ENCODE measurements at regions not wholly inside any gene's neighbourhood (a gene's known extent, or its start where the extent isn't known, plus 50 kb on each side); places are given as distances from the start of the nearest gene placed in this dataset.
"Not testable (repeated sequence)": the region's sequence is repeated elsewhere in the genome, so short reads cannot be mapped to it uniquely, and the experiment has no call there.

GRCh38 chr21:27887808-27888455 lies 921.0 kb upstream of the ADAMTS5 start:
- not testable (repeated sequence) for H3K4me1 ChIP-seq (ENCODE audit: insufficient read depth, low read length); H3K27ac ChIP-seq (ENCODE audit: low read depth, low read length); H3K4me3 ChIP-seq (ENCODE audit: low read length); H3K36me3 ChIP-seq (ENCODE audit: insufficient read depth, low read length); H3K27me3 ChIP-seq (ENCODE audit: insufficient read depth, low read length); H3K9ac ChIP-seq (ENCODE audit: low read depth, low read length); H3K9me3 ChIP-seq (ENCODE audit: insufficient read depth, low read depth, low read length)
- WGBS: no CpG with 5 or more reads among the region's 1 CpG

- Histone ChIP-seq H3K4me3 (ENCODE audit: low read length) (no peak overlapping the region), H3K4me1 (ENCODE audit: insufficient read depth, low read length) (no peaks in the 10 kb centered on the region), H3K27ac (ENCODE audit: low read depth, low read length) (no peak overlapping the region), H3K36me3 (ENCODE audit: insufficient read depth, low read length) (no peaks in the 10 kb centered on the region), H3K27me3 (ENCODE audit: insufficient read depth, low read length) (no peaks in the 10 kb centered on the region), H3K9me3 (ENCODE audit: insufficient read depth, low read depth, low read length) (no peaks in the 10 kb centered on the region), H3K9ac (ENCODE audit: low read depth, low read length) (no peak overlapping the region)
- 98% methylated on average over 31 of the region's 31 CpGs for WGBS
These were observed 918.4 kb upstream of the ADAMTS5 start for GRCh38 chr21:27885296-27885711.

GRCh38 chr21:27881331-27881730 lies 914.4 kb upstream of the ADAMTS5 start:
- H3K4me1 ChIP-seq (ENCODE audit: insufficient read depth, low read length); H3K27ac ChIP-seq (ENCODE audit: low read depth, low read length); H3K9ac ChIP-seq (ENCODE audit: low read depth, low read length); H3K36me3 ChIP-seq (ENCODE audit: insufficient read depth, low read length); H3K27me3 ChIP-seq (ENCODE audit: insufficient read depth, low read length); H3K9me3 ChIP-seq (ENCODE audit: insufficient read depth, low read depth, low read length); H3K4me3 ChIP-seq (ENCODE audit: low read length): not testable (repeated sequence)
- WGBS: 95% methylated on average over 3 of the region's 3 CpGs

GRCh38 chr21:27872411-27872810 lies 905.5 kb upstream of the ADAMTS5 start:
- 94% methylated on average over 2 of the region's 2 CpGs for WGBS
- peaks cover 14% of the 10 kb centered on the region; the same call in 1 of the 2 replicates for H3K9me3 ChIP-seq (ENCODE audit: insufficient read depth, low read depth, low read length)
- H3K9ac ChIP-seq (ENCODE audit: low read depth, low read length); H3K4me3 ChIP-seq (ENCODE audit: low read length); H3K27ac ChIP-seq (ENCODE audit: low read depth, low read length); H3K36me3 ChIP-seq (ENCODE audit: insufficient read depth, low read length); H3K4me1 ChIP-seq (ENCODE audit: insufficient read depth, low read length); H3K27me3 ChIP-seq (ENCODE audit: insufficient read depth, low read length): not testable (repeated sequence)

- not testable (repeated sequence) for H3K9ac ChIP-seq (ENCODE audit: low read depth, low read length); H3K27ac ChIP-seq (ENCODE audit: low read depth, low read length); H3K27me3 ChIP-seq (ENCODE audit: insufficient read depth, low read length); H3K36me3 ChIP-seq (ENCODE audit: insufficient read depth, low read length); H3K4me1 ChIP-seq (ENCODE audit: insufficient read depth, low read length); H3K4me3 ChIP-seq (ENCODE audit: low read length)
- peaks cover 14% of the 10 kb centered on the region; the same call in 1 of the 2 replicates for H3K9me3 ChIP-seq (ENCODE audit: insufficient read depth, low read depth, low read length)
These were observed 903.9 kb upstream of the ADAMTS5 start for GRCh38 chr21:27870755-27871154.

GRCh38 chr21:27860314-27860955 lies 893.5 kb upstream of the ADAMTS5 start:
- not testable (repeated sequence) for H3K9ac ChIP-seq (ENCODE audit: low read depth, low read length); H3K36me3 ChIP-seq (ENCODE audit: insufficient read depth, low read length); H3K4me3 ChIP-seq (ENCODE audit: low read length); H3K9me3 ChIP-seq (ENCODE audit: insufficient read depth, low read depth, low read length); H3K27me3 ChIP-seq (ENCODE audit: insufficient read depth, low read length); H3K4me1 ChIP-seq (ENCODE audit: insufficient read depth, low read length); H3K27ac ChIP-seq (ENCODE audit: low read depth, low read length)
- WGBS: 92% methylated on average over 2 of the region's 3 CpGs

- H3K4me3 ChIP-seq (ENCODE audit: low read length); H3K36me3 ChIP-seq (ENCODE audit: insufficient read depth, low read length); H3K4me1 ChIP-seq (ENCODE audit: insufficient read depth, low read length); H3K27ac ChIP-seq (ENCODE audit: low read depth, low read length); H3K9ac ChIP-seq (ENCODE audit: low read depth, low read length); H3K27me3 ChIP-seq (ENCODE audit: insufficient read depth, low read length); H3K9me3 ChIP-seq (ENCODE audit: insufficient read depth, low read depth, low read length): not testable (repeated sequence)
- WGBS: 94% methylated on average over 3 of the region's 5 CpGs
These were observed 891.4 kb upstream of the ADAMTS5 start for GRCh38 chr21:27858053-27858825.

- not testable (repeated sequence) for H3K4me1 ChIP-seq (ENCODE audit: insufficient read depth, low read length); H3K36me3 ChIP-seq (ENCODE audit: insufficient read depth, low read length); H3K9ac ChIP-seq (ENCODE audit: low read depth, low read length); H3K27me3 ChIP-seq (ENCODE audit: insufficient read depth, low read length); H3K27ac ChIP-seq (ENCODE audit: low read depth, low read length); H3K9me3 ChIP-seq (ENCODE audit: insufficient read depth, low read depth, low read length); H3K4me3 ChIP-seq (ENCODE audit: low read length)
- WGBS: 100% methylated on average over 2 of the region's 3 CpGs
These were observed 890.1 kb upstream of the ADAMTS5 start for GRCh38 chr21:27856988-27857387.

- no peaks in the 10 kb centered on the region for H3K27me3 ChIP-seq (ENCODE audit: insufficient read depth, low read length)
- H3K9ac ChIP-seq (ENCODE audit: low read depth, low read length): no peak overlapping the region
- H3K4me1 ChIP-seq (ENCODE audit: insufficient read depth, low read length): no peaks in the 10 kb centered on the region
- no peak overlapping the region for H3K4me3 ChIP-seq (ENCODE audit: low read length)
- no peaks in the 10 kb centered on the region for H3K9me3 ChIP-seq (ENCODE audit: insufficient read depth, low read depth, low read length)
- WGBS: no CpG with 5 or more reads among the region's 3 CpGs
- H3K27ac ChIP-seq (ENCODE audit: low read depth, low read length): no peak overlapping the region
- no peaks in the 10 kb centered on the region for H3K36me3 ChIP-seq (ENCODE audit: insufficient read depth, low read length)
These were observed 874.3 kb upstream of the ADAMTS5 start for GRCh38 chr21:27841084-27841672.

GRCh38 chr21:27840262-27840661 lies 873.4 kb upstream of the ADAMTS5 start:
- no peaks in the 10 kb centered on the region for H3K9me3 ChIP-seq (ENCODE audit: insufficient read depth, low read depth, low read length)
- no peaks in the 10 kb centered on the region for H3K36me3 ChIP-seq (ENCODE audit: insufficient read depth, low read length)
- 100% methylated on average over 3 of the region's 3 CpGs for WGBS
- no peak overlapping the region for H3K4me3 ChIP-seq (ENCODE audit: low read length)
- H3K9ac ChIP-seq (ENCODE audit: low read depth, low read length): no peak overlapping the region
- H3K4me1 ChIP-seq (ENCODE audit: insufficient read depth, low read length): no peaks in the 10 kb centered on the region
- no peak overlapping the region for H3K27ac ChIP-seq (ENCODE audit: low read depth, low read length)
- H3K27me3 ChIP-seq (ENCODE audit: insufficient read depth, low read length): no peaks in the 10 kb centered on the region

- H3K4me3 ChIP-seq (ENCODE audit: low read length): no peak overlapping the region
- H3K36me3 ChIP-seq (ENCODE audit: insufficient read depth, low read length): no peaks in the 10 kb centered on the region
- H3K27me3 ChIP-seq (ENCODE audit: insufficient read depth, low read length): no peaks in the 10 kb centered on the region
- no peaks in the 10 kb centered on the region for H3K4me1 ChIP-seq (ENCODE audit: insufficient read depth, low read length)
- no peak overlapping the region for H3K27ac ChIP-seq (ENCODE audit: low read depth, low read length)
- H3K9ac ChIP-seq (ENCODE audit: low read depth, low read length): no peak overlapping the region
- H3K9me3 ChIP-seq (ENCODE audit: insufficient read depth, low read depth, low read length): no peaks in the 10 kb centered on the region
- 80% methylated on average over 3 of the region's 3 CpGs for WGBS
These were observed 872.7 kb upstream of the ADAMTS5 start for GRCh38 chr21:27839512-27840115.
